ENCODE measurements at regions not wholly inside any gene's neighbourhood (a gene's known extent, or its start where the extent isn't known, plus 50 kb on each side); places are given as distances from the start of the nearest gene placed in this dataset.
"Not testable (repeated sequence)": the region's sequence is repeated elsewhere in the genome, so short reads cannot be mapped to it uniquely, and the experiment has no call there.

DNA sequence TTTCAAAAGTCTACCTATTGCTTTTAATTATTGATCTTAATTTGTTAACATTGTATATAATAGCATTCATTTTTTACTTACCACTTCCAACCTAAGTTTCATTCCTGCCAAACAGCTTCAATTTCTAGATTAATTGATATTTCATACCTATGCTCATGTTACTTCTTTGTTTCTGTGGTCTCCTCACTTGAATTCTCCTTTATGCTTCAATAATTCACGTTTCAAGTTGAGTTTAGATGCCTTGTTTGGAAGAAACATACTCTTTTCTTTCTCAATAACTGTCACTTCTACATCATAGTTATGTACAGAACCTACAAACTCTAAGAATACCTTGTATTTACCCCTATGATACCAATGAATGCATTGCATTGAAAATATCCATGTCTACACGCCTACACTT is 862.2 kb upstream of the LRATD1 start:
- no peak for DNase-seq

- DNase-seq: no peak
Measured at GRCh38 chr2:13779996-13780395, 852.5 kb upstream of the LRATD1 start.

- DNase-seq: no peak
Measured at GRCh38 chr2:13791019-13791547, 841.4 kb upstream of the LRATD1 start.

DNA sequence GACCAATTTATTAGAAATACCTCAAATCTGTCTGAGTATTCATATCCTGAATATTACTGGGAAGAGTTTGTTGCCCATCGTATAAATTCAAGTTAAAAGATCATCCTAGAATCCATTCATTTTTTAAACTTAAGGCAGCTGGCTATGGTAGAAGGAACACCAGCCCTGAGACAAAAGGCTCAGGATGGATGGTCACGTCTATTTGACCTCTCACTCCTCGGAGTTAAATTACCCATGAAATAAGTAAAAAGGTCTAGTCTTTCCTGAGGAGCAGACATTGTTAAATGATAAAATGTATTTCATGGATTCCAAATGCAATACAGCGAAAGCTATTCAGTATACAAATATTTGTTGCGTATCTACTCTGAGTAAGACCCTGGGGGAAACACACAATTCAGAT is 826.0 kb upstream of the LRATD1 start:
- no peak for DNase-seq

DNA sequence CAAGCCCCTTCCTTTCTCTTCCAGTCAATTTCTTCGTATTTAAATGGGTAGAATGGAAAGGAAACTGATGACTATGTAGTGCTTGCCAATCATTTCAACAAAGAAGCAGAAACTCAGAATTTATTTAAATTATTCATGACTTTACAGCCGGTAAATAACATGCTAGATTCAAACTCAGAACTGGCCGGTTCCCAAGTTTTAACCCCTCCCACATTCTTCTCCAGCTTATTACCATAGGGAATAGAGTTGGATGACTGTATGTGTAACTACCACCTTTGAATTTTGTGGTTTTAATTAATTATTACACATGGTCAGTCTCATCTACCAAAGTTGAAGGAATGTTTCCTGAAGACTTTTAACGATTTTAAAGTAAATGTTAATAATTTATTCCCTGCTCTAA is 819.3 kb upstream of the LRATD1 start:
- DNase-seq: no peak

GRCh38 chr2:13818002-13818401 is 814.5 kb upstream of the LRATD1 start:
- no peak for DNase-seq

DNA sequence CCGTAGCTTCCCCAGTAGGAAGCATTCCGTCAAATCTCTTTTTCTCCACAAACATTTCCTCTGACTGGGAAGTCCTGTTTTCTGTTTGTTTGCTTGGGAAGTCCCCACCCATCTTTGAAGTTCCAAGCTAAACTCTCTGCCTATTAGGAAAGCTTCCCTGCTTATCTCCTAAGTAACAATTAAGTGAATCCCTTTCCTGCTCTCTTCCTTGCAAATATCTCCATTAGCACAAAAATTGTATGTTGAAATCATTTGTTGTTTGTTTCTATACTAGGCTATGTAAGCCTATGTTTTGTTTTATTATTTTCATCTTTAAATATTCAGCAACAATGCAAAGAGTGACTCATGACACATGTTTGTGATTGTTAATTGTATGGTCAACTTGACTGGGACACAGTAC is 812.6 kb upstream of the LRATD1 start:
- no peak for DNase-seq

- DNase-seq: no peak
Measured at GRCh38 chr2:13821255-13821880, 811.1 kb upstream of the LRATD1 start.

- DNase-seq: no peak
Measured at GRCh38 chr2:13822365-13822764, 810.2 kb upstream of the LRATD1 start.

- no peak for DNase-seq
Measured at GRCh38 chr2:13826314-13826853, 806.1 kb upstream of the LRATD1 start.

DNA sequence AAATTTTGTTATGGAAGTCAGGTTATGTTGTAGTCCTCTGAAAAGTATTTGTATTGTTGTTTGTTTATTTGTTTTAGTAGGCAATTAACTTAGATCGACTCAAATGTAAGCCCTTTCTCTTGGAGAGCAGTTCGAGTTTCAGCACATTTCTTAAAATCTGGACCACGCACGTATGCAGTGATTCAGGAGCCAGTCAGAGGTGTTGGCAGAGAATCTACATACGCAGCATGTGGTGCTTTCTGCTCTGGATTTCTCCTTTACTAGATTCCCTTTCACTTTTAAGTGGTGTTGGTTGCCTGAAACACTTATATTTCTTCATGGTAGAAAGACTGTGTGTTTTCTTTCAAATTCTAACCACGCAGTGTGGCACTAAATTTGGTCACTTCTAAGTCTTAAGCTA is 773.9 kb upstream of the LRATD1 start:
- DNase-seq: no peak

GRCh38 chr2:13868275-13868674 is 764.2 kb upstream of the LRATD1 start:
- DNase-seq: not testable (repeated sequence)

GRCh38 chr2:13876491-13877037 is 756.0 kb upstream of the LRATD1 start:
- no peak for DNase-seq

- no peak for DNase-seq
Measured at GRCh38 chr2:13877571-13877970, 754.9 kb upstream of the LRATD1 start.

GRCh38 chr2:13884291-13884976 is 748.1 kb upstream of the LRATD1 start:
- DNase-seq: no peak

GRCh38 chr2:13901526-13901925 is 731.0 kb upstream of the LRATD1 start:
- no peak for DNase-seq

- DNase-seq: no peak
Measured at GRCh38 chr2:13905831-13906230, 726.7 kb upstream of the LRATD1 start.

- DNase-seq: no peak
Measured at GRCh38 chr2:13916066-13916465, 716.5 kb upstream of the LRATD1 start.

GRCh38 chr2:13917958-13918357 is 714.6 kb upstream of the LRATD1 start:
- no peak for DNase-seq

- DNase-seq: no peak
Measured at GRCh38 chr2:13919981-13920382, 712.5 kb upstream of the LRATD1 start.

- no peak for DNase-seq
Measured at GRCh38 chr2:13921245-13921644, 711.3 kb upstream of the LRATD1 start.

DNA sequence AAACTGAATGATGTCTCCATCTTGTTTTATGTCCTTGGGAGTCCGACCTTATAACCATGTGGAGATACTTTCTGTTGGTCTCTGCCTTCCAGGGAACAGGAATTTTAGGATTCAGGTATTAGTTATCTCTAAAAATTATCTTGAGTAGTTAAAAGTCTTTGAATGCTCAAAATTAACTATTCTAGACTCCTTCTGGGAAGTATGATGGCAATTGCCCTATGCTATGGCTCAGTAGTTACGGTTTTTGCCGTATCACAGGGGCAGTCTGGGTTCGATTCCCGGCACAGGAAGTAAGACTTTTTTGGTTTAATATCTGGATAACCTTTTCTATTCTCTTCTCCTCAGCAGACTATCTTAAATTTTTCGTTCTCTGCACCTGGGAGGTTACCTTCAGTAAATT is 708.7 kb upstream of the LRATD1 start:
- DNase-seq: no peak

- no peak for DNase-seq
Measured at GRCh38 chr2:13942111-13942510, 690.4 kb upstream of the LRATD1 start.

GRCh38 chr2:13950761-13951160 is 681.8 kb upstream of the LRATD1 start:
- DNase-seq: no peak

Data from stimulated activated CD4-positive, alpha-beta T cell treated with anti-CD3 and anti-CD28 coated beads, Interleukin-15, amount 100 ng/mL, for 24 hours (primary cell).